ENCODE measurements at regions not wholly inside any gene's neighbourhood (a gene's known extent, or its start where the extent isn't known, plus 50 kb on each side); places are given as distances from the start of the nearest gene placed in this dataset.
"Not testable (repeated sequence)": the region's sequence is repeated elsewhere in the genome, so short reads cannot be mapped to it uniquely, and the experiment has no call there.

DNA sequence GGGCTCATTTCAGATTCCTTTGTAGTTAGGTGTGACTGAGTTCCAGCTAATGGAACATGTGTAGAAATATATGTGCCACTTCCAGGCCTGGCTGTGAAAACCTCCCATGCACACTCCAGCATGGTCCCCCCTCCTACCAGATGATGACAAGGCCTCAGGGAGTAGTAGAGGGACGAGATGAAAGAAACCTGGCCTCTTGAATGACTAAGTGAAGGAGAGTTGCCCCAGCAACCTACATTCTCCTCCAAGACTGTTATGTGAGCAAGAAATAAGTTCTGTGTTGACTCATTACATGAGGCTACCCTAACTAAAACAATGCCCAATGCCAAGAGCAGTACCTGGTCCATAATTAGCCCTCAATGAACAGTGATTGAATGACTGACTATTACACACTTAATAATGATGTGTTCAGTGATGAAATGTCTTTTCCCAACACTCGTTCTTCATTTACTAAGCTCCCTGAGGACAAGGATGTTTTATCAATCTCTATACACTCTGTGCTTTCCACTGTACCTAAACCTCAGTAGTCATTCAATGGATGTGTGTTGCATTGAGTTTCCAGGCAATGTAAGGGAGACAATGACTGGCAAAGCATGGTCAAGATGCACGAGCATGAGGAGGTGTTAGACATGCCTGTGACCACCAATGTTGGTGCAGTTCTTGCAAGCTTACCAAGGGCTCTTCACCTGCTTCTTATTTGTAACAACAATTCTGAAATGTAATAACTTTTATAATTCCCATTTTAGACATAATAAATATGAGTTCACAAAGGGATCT is 62.0 kb upstream of the BCL6 start:
- Histone ChIP-seq H3K27ac (ENCODE audit: low read depth, low read length) (no peak overlapping the region), H3K4me1 (ENCODE audit: control insufficient read depth, insufficient read depth, low read length, unreplicated experiment) (no peaks in the 10 kb centered on the region), H2AFZ (ENCODE audit: low read length, unreplicated experiment) (no peak overlapping the region), H3K79me2 (ENCODE audit: control insufficient read depth, insufficient read depth, low read length, unreplicated experiment) (no peaks in the 10 kb centered on the region), H3K4me3 (ENCODE audit: low read depth, low read length) (no peak overlapping the region), H3K27me3 (ENCODE audit: insufficient read depth, low read length) (no peaks in the 10 kb centered on the region), H3K36me3 (ENCODE audit: insufficient read depth, low read length) (no peaks in the 10 kb centered on the region)

DNA sequence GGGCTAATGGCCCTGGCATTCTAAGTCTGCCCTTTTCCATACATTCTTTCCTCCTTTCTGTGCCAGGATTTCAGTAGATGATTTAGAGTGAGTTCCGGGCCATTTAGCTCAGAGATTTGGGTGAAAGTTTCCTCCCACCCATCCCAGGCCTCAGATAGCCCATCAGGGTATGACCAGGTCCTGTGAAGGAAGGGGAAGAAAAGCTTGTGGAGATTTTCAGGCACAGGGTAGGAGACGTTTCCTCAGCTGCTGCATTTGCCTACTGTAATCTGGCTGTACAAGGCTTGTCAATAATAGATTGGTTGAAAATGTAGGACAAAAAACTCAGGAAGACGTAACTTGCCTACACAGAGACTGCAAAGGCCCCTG is 63.2 kb upstream of the BCL6 start:
- H3K79me2 ChIP-seq (ENCODE audit: control insufficient read depth, insufficient read depth, low read length, unreplicated experiment): no peaks in the 10 kb centered on the region
- no peak overlapping the region for H2AFZ ChIP-seq (ENCODE audit: low read length, unreplicated experiment)
- no peaks in the 10 kb centered on the region for H3K36me3 ChIP-seq (ENCODE audit: insufficient read depth, low read length)
- no peaks in the 10 kb centered on the region for H3K27me3 ChIP-seq (ENCODE audit: insufficient read depth, low read length)
- H3K4me3 ChIP-seq (ENCODE audit: low read depth, low read length): no peak overlapping the region
- no peaks in the 10 kb centered on the region for H3K4me1 ChIP-seq (ENCODE audit: control insufficient read depth, insufficient read depth, low read length, unreplicated experiment)
- no peak overlapping the region for H3K27ac ChIP-seq (ENCODE audit: low read depth, low read length)

- Histone ChIP-seq H3K27me3 (ENCODE audit: insufficient read depth, low read length) (peaks cover 3% of the 10 kb centered on the region; the same call in 1 of the 2 replicates), H3K4me3 (ENCODE audit: low read depth, low read length) (no peak overlapping the region), H2AFZ (ENCODE audit: low read length, unreplicated experiment) (no peak overlapping the region), H3K79me2 (ENCODE audit: control insufficient read depth, insufficient read depth, low read length, unreplicated experiment) (no peaks in the 10 kb centered on the region), H3K27ac (ENCODE audit: low read depth, low read length) (no peak overlapping the region), H3K4me1 (ENCODE audit: control insufficient read depth, insufficient read depth, low read length, unreplicated experiment) (no peaks in the 10 kb centered on the region), H3K36me3 (ENCODE audit: insufficient read depth, low read length) (no peaks in the 10 kb centered on the region)
These were observed 64.3 kb upstream of the BCL6 start for GRCh38 chr3:187809612-187809991.

DNA sequence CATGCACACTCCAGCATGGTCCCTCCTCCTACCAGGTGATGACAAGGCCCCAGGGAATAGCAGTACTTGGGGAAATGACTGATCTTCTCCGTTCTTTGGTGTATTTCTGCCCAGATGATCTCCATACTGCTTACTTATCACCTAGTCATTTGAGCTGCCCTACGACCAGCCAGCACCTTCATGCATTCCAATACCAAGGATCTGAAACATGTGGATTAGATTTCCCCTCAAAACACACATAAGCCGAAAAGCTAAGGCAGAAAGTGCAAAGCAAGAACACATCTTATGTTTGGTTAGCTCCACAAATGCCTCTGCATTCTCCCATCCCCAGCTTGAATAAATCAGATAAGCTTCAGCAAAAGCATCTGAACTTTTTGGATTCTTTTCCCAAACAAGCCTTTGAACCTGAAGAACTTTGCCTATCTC is 64.8 kb upstream of the BCL6 start:
- no peaks in the 10 kb centered on the region for H3K79me2 ChIP-seq (ENCODE audit: control insufficient read depth, insufficient read depth, low read length, unreplicated experiment)
- H2AFZ ChIP-seq (ENCODE audit: low read length, unreplicated experiment): no peak overlapping the region
- H3K27ac ChIP-seq (ENCODE audit: low read depth, low read length): no peak overlapping the region
- peaks cover 4% of the 10 kb centered on the region; the same call in 1 of the 2 replicates for H3K27me3 ChIP-seq (ENCODE audit: insufficient read depth, low read length)
- no peaks in the 10 kb centered on the region for H3K4me1 ChIP-seq (ENCODE audit: control insufficient read depth, insufficient read depth, low read length, unreplicated experiment)
- no peaks in the 10 kb centered on the region for H3K36me3 ChIP-seq (ENCODE audit: insufficient read depth, low read length)
- no peak overlapping the region for H3K4me3 ChIP-seq (ENCODE audit: low read depth, low read length)

- Histone ChIP-seq H3K4me1 (ENCODE audit: control insufficient read depth, insufficient read depth, low read length, unreplicated experiment) (no peaks in the 10 kb centered on the region), H2AFZ (ENCODE audit: low read length, unreplicated experiment) (no peak overlapping the region), H3K79me2 (ENCODE audit: control insufficient read depth, insufficient read depth, low read length, unreplicated experiment) (no peaks in the 10 kb centered on the region), H3K27me3 (ENCODE audit: insufficient read depth, low read length) (peaks cover 4% of the 10 kb centered on the region; the same call in 1 of the 2 replicates), H3K4me3 (ENCODE audit: low read depth, low read length) (no peak overlapping the region), H3K36me3 (ENCODE audit: insufficient read depth, low read length) (no peaks in the 10 kb centered on the region), H3K27ac (ENCODE audit: low read depth, low read length) (no peak overlapping the region)
These were observed 66.5 kb upstream of the BCL6 start for GRCh38 chr3:187811585-187812250.

GRCh38 chr3:187812496-187812895 is 67.2 kb upstream of the BCL6 start:
- Histone ChIP-seq H3K79me2 (ENCODE audit: control insufficient read depth, insufficient read depth, low read length, unreplicated experiment) (no peaks in the 10 kb centered on the region), H3K4me1 (ENCODE audit: control insufficient read depth, insufficient read depth, low read length, unreplicated experiment) (no peaks in the 10 kb centered on the region), H3K36me3 (ENCODE audit: insufficient read depth, low read length) (no peaks in the 10 kb centered on the region), H3K27ac (ENCODE audit: low read depth, low read length) (no peak overlapping the region), H3K4me3 (ENCODE audit: low read depth, low read length) (no peak overlapping the region), H2AFZ (ENCODE audit: low read length, unreplicated experiment) (no peak overlapping the region), H3K27me3 (ENCODE audit: insufficient read depth, low read length) (peaks cover 4% of the 10 kb centered on the region; the same call in 1 of the 2 replicates)

DNA sequence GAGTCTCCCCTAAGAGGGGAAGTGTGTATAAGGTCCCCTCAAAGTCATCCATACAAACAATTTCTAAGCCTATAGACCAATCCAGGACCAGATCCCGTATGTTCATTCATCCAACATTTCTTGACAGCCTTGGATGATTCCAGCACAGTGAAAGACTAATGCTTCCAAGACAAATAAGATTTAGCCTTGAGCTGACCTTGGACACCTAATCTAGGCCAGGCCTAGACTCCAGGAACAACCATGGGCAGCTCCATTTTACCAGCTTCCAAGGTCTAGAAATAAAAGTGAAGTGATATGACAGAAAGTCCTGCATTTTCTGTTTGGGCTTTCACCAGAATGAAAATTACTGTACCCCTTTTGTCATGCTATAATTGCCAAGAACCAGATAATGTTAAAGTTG is 67.9 kb upstream of the BCL6 start:
- Histone ChIP-seq H3K4me1 (ENCODE audit: control insufficient read depth, insufficient read depth, low read length, unreplicated experiment) (no peaks in the 10 kb centered on the region), H3K79me2 (ENCODE audit: control insufficient read depth, insufficient read depth, low read length, unreplicated experiment) (no peaks in the 10 kb centered on the region), H3K27ac (ENCODE audit: low read depth, low read length) (no peak overlapping the region), H3K27me3 (ENCODE audit: insufficient read depth, low read length) (peaks cover 4% of the 10 kb centered on the region; the same call in 1 of the 2 replicates), H2AFZ (ENCODE audit: low read length, unreplicated experiment) (no peak overlapping the region), H3K4me3 (ENCODE audit: low read depth, low read length) (no peak overlapping the region), H3K36me3 (ENCODE audit: insufficient read depth, low read length) (no peaks in the 10 kb centered on the region)

DNA sequence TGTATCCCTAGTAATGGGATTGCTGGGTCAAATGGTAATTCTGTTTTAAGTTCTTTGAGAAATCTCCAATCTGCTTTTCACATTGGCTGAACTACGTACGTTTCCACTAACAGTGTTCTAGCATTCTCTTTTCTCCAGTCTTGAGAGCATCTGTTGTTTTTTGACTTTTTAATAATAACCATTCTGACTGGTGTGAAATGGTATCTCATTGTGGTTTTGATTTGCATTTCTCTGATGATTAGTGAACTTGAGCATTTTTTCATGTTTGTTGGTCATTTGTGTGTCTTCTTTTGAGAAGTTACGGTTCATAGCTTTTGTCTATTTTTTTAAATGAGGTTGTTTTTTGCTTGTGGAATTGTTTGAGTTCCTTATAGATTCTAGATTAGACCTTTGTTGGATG is 72.5 kb upstream of the BCL6 start:
- not testable (repeated sequence) for H3K4me1 ChIP-seq (ENCODE audit: control insufficient read depth, insufficient read depth, low read length, unreplicated experiment); H3K36me3 ChIP-seq (ENCODE audit: insufficient read depth, low read length); H3K4me3 ChIP-seq (ENCODE audit: low read depth, low read length); H2AFZ ChIP-seq (ENCODE audit: low read length, unreplicated experiment); H3K79me2 ChIP-seq (ENCODE audit: control insufficient read depth, insufficient read depth, low read length, unreplicated experiment); H3K27ac ChIP-seq (ENCODE audit: low read depth, low read length)
- peaks cover 15% of the 10 kb centered on the region; the same call in 1 of the 2 replicates for H3K27me3 ChIP-seq (ENCODE audit: insufficient read depth, low read length)

DNA sequence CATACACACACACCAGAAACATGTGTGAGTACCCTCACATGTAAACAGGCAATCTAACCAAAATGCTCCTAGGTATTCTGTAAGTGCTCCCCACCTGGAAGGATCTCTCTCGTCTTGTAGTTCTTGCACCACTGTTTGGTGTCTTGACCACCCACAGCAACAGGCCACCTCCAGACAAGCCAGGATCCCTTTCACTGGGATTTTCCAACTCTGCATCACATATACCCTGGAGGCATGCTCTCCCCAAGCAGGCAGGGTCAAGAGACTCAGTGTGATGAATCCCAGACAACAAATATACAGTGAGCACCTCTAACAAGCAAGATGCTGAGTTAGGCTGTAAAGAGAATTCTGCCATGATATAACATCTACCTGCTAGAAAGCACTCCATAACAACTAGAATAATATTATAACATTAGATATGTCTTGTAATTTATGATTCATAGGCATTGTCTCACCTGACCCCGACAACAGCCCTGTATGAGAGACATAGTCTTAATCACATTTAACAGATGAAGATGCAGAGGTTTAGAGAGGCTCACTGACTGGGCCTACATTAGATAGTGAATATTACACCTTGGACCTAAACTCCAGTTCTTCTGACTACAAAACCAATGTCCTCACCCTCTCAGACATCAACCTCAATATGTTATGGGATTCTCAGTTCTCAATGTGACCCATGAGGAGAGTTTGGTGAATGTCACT is 76.5 kb upstream of the BCL6 start:
- no peaks in the 10 kb centered on the region for H3K36me3 ChIP-seq (ENCODE audit: insufficient read depth, low read length)
- no peak overlapping the region for H2AFZ ChIP-seq (ENCODE audit: low read length, unreplicated experiment)
- no peaks in the 10 kb centered on the region for H3K79me2 ChIP-seq (ENCODE audit: control insufficient read depth, insufficient read depth, low read length, unreplicated experiment)
- H3K27me3 ChIP-seq (ENCODE audit: insufficient read depth, low read length): peaks cover 11% of the 10 kb centered on the region; the same call in 1 of the 2 replicates
- H3K27ac ChIP-seq (ENCODE audit: low read depth, low read length): no peak overlapping the region
- H3K4me3 ChIP-seq (ENCODE audit: low read depth, low read length): no peak overlapping the region
- no peaks in the 10 kb centered on the region for H3K4me1 ChIP-seq (ENCODE audit: control insufficient read depth, insufficient read depth, low read length, unreplicated experiment)

GRCh38 chr3:187822402-187822801 is 77.1 kb upstream of the BCL6 start:
- H3K4me1 ChIP-seq (ENCODE audit: control insufficient read depth, insufficient read depth, low read length, unreplicated experiment): no peaks in the 10 kb centered on the region
- no peak overlapping the region for H3K27ac ChIP-seq (ENCODE audit: low read depth, low read length)
- H2AFZ ChIP-seq (ENCODE audit: low read length, unreplicated experiment): no peak overlapping the region
- no peaks in the 10 kb centered on the region for H3K36me3 ChIP-seq (ENCODE audit: insufficient read depth, low read length)
- H3K27me3 ChIP-seq (ENCODE audit: insufficient read depth, low read length): peaks cover 11% of the 10 kb centered on the region; the same call in 1 of the 2 replicates
- H3K4me3 ChIP-seq (ENCODE audit: low read depth, low read length): no peak overlapping the region
- H3K79me2 ChIP-seq (ENCODE audit: control insufficient read depth, insufficient read depth, low read length, unreplicated experiment): no peaks in the 10 kb centered on the region
